ENCODE measurements at regions not wholly inside any gene's neighbourhood (a gene's known extent, or its start where the extent isn't known, plus 50 kb on each side); places are given as distances from the start of the nearest gene placed in this dataset.

- TF ChIP-seq GATA3 (IDR thresholded peaks at IDR 0.05; ENCODE audit: low read depth, low read length) = no peak
- no peak for TF ChIP-seq GATA2 (IDR thresholded peaks at IDR 0.05; ENCODE audit: low read depth, low read length)
Observed at GRCh38 chr13:100798739-100799361, 124.3 kb upstream of the TMTC4 start.

- TF ChIP-seq GATA2 (IDR thresholded peaks at IDR 0.05; ENCODE audit: low read depth, low read length) (peak; percentile 45; the same call in 1 of the 2 replicates), GATA3 (IDR thresholded peaks at IDR 0.05; ENCODE audit: low read depth, low read length) (no peak)
Observed at GRCh38 chr13:100797921-100798320, 123.3 kb upstream of the TMTC4 start.

- no peak for TF ChIP-seq GATA2 (IDR thresholded peaks at IDR 0.05; ENCODE audit: low read depth, low read length)
- no peak for TF ChIP-seq GATA3 (IDR thresholded peaks at IDR 0.05; ENCODE audit: low read depth, low read length)
Observed at GRCh38 chr13:100796463-100796862, 121.9 kb upstream of the TMTC4 start.

- TF ChIP-seq GATA2 (IDR thresholded peaks at IDR 0.05; ENCODE audit: low read depth, low read length) = no peak
- TF ChIP-seq GATA3 (IDR thresholded peaks at IDR 0.05; ENCODE audit: low read depth, low read length) = no peak
Observed at GRCh38 chr13:100794575-100794974, 120.0 kb upstream of the TMTC4 start.

GRCh38 chr13:100790405-100790804, 115.8 kb upstream of the TMTC4 start:
- TF ChIP-seq GATA2 (IDR thresholded peaks at IDR 0.05; ENCODE audit: low read depth, low read length) (no peak), GATA3 (IDR thresholded peaks at IDR 0.05; ENCODE audit: low read depth, low read length) (no peak)

- no peak for TF ChIP-seq GATA2 (IDR thresholded peaks at IDR 0.05; ENCODE audit: low read depth, low read length)
- no peak for TF ChIP-seq GATA3 (IDR thresholded peaks at IDR 0.05; ENCODE audit: low read depth, low read length)
Observed at GRCh38 chr13:100789968-100790367, 115.4 kb upstream of the TMTC4 start.

GRCh38 chr13:100789481-100789880, 114.9 kb upstream of the TMTC4 start:
- TF ChIP-seq GATA3 (IDR thresholded peaks at IDR 0.05; ENCODE audit: low read depth, low read length) (no peak), GATA2 (IDR thresholded peaks at IDR 0.05; ENCODE audit: low read depth, low read length) (no peak)

GRCh38 chr13:100789025-100789424, 114.4 kb upstream of the TMTC4 start:
- TF ChIP-seq GATA3 (IDR thresholded peaks at IDR 0.05; ENCODE audit: low read depth, low read length) = no peak
- TF ChIP-seq GATA2 (IDR thresholded peaks at IDR 0.05; ENCODE audit: low read depth, low read length) = no peak

- no peak for TF ChIP-seq GATA2 (IDR thresholded peaks at IDR 0.05; ENCODE audit: low read depth, low read length)
- TF ChIP-seq GATA3 (IDR thresholded peaks at IDR 0.05; ENCODE audit: low read depth, low read length) = no peak
Observed at GRCh38 chr13:100788540-100788939, 113.9 kb upstream of the TMTC4 start.

GRCh38 chr13:100787899-100788298, 113.3 kb upstream of the TMTC4 start:
- no peak for TF ChIP-seq GATA2 (IDR thresholded peaks at IDR 0.05; ENCODE audit: low read depth, low read length)
- no peak for TF ChIP-seq GATA3 (IDR thresholded peaks at IDR 0.05; ENCODE audit: low read depth, low read length)

GRCh38 chr13:100773923-100774663, 99.5 kb upstream of the TMTC4 start:
- no peak for TF ChIP-seq GATA2 (IDR thresholded peaks at IDR 0.05; ENCODE audit: low read depth, low read length)
- no peak for TF ChIP-seq GATA3 (IDR thresholded peaks at IDR 0.05; ENCODE audit: low read depth, low read length)

- TF ChIP-seq GATA2 (IDR thresholded peaks at IDR 0.05; ENCODE audit: low read depth, low read length) = no peak
- TF ChIP-seq GATA3 (IDR thresholded peaks at IDR 0.05; ENCODE audit: low read depth, low read length) = no peak
Observed at GRCh38 chr13:100773429-100773828, 98.8 kb upstream of the TMTC4 start.

GRCh38 chr13:100767192-100767591, 92.6 kb upstream of the TMTC4 start:
- TF ChIP-seq GATA2 (IDR thresholded peaks at IDR 0.05; ENCODE audit: low read depth, low read length) = no peak
- no peak for TF ChIP-seq GATA3 (IDR thresholded peaks at IDR 0.05; ENCODE audit: low read depth, low read length)

GRCh38 chr13:100764937-100765336, 90.3 kb upstream of the TMTC4 start:
- TF ChIP-seq GATA2 (IDR thresholded peaks at IDR 0.05; ENCODE audit: low read depth, low read length) (no peak), GATA3 (IDR thresholded peaks at IDR 0.05; ENCODE audit: low read depth, low read length) (no peak)

GRCh38 chr13:100755891-100756290, 81.3 kb upstream of the TMTC4 start:
- TF ChIP-seq GATA2 (IDR thresholded peaks at IDR 0.05; ENCODE audit: low read depth, low read length) = no peak
- TF ChIP-seq GATA3 (IDR thresholded peaks at IDR 0.05; ENCODE audit: low read depth, low read length) = no peak
